Activated naive CD4-positive, alpha-beta T cell treated with anti-CD3 and anti-CD28 coated beads, Interleukin-2, amount 50 U/mL, for 24 hours (primary cell): ENCODE measurements at regions not wholly inside any gene's neighbourhood (a gene's known extent, or its start where the extent isn't known, plus 50 kb on each side); places are given as distances from the start of the nearest gene placed in this dataset.
"Not testable (repeated sequence)": the region's sequence is repeated elsewhere in the genome, so short reads cannot be mapped to it uniquely, and the experiment has no call there.

Experiments used
- H3K27ac Mint-ChIP-seq: one replicate; pipeline ENCODE4 v1.8.0; 2021; ENCODE audit warnings: mild to moderate bottlenecking, mixed read lengths
- H3K27me3 Mint-ChIP-seq: one replicate; pipeline ENCODE4 v1.8.0; 2021; ENCODE audit warnings: mixed read lengths
- H3K36me3 Mint-ChIP-seq: one replicate; pipeline ENCODE4 v1.8.0; 2021; ENCODE audit warnings: mixed read lengths
- H3K4me1 Mint-ChIP-seq: one replicate; pipeline ENCODE4 v1.8.0; 2021; ENCODE audit warnings: mixed read lengths
- H3K4me3 Mint-ChIP-seq: one replicate; pipeline ENCODE4 v1.8.0; 2021; ENCODE audit warnings: mild to moderate bottlenecking, mixed read lengths
- H3K9me3 Mint-ChIP-seq: one replicate; pipeline ENCODE4 v1.8.0; 2021; ENCODE audit warnings: mixed read lengths

- Mint-ChIP-seq H3K4me1 (no peaks in the 10 kb centered on the region), H3K4me3 (no peak overlapping the region), H3K9me3 (peaks cover 6% of the 10 kb centered on the region), H3K27me3 (no peaks in the 10 kb centered on the region), H3K27ac (no peak overlapping the region), H3K36me3 (no peaks in the 10 kb centered on the region)
These were observed 151.0 kb upstream of the CDH11 start for GRCh38 chr16:65272699-65273414.

DNA sequence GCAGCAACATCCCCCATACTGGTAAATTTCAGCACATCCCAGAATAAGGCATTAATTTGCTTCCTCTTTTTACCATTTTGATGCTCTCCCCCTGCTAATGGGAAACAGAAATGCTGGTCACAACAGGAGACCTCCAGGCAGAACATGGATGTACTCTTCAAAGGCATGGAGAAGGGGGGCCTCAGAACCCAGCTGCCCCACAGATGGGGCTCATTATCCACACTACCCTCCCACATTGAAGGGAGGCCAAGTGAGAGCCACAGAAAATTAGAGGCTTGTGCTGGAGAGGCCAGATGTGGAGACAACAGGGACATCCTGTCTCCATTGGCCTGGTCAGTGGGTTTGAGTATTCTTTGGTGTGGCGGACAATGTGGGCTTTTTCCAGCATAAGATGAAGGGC, 150.1 kb upstream of the CDH11 start:
- no peaks in the 10 kb centered on the region for H3K27me3 Mint-ChIP-seq
- H3K27ac Mint-ChIP-seq, result no peak overlapping the region
- H3K4me3 Mint-ChIP-seq, result no peak overlapping the region
- no peaks in the 10 kb centered on the region for H3K36me3 Mint-ChIP-seq
- no peaks in the 10 kb centered on the region for H3K4me1 Mint-ChIP-seq
- peaks cover 10% of the 10 kb centered on the region for H3K9me3 Mint-ChIP-seq

GRCh38 chr16:65268331-65268730, 146.5 kb upstream of the CDH11 start:
- Mint-ChIP-seq H3K27ac (no peak overlapping the region), H3K27me3 (no peaks in the 10 kb centered on the region), H3K4me3 (no peak overlapping the region), H3K36me3 (no peaks in the 10 kb centered on the region), H3K4me1 (no peaks in the 10 kb centered on the region), H3K9me3 (peaks cover 22% of the 10 kb centered on the region)

DNA sequence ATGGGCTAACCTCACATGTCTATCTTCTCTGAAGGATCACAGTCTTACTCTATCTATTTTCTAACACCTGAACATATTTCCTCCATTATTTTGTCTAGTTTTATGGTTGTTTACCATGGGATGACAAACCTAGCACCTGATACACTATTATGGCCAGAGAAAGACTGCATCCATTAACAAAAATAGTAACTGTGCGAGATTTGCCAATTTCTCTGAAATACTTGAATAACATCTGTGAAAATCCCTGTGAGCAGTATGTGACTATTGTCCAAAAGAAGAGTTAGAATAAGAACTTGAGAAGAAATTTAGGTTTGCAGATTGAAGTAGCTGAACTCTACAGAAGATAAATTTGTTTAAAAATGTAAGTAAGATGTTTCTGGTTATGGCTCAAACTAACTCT, 142.0 kb upstream of the CDH11 start:
- Mint-ChIP-seq H3K4me1 (no peaks in the 10 kb centered on the region), H3K36me3 (no peaks in the 10 kb centered on the region), H3K27ac (no peak overlapping the region), H3K27me3 (no peaks in the 10 kb centered on the region), H3K4me3 (no peak overlapping the region), H3K9me3 (peaks cover 21% of the 10 kb centered on the region)

- Mint-ChIP-seq H3K4me1 (no peaks in the 10 kb centered on the region), H3K4me3 (no peak overlapping the region), H3K36me3 (no peaks in the 10 kb centered on the region)
These were observed 138.9 kb upstream of the CDH11 start for GRCh38 chr16:65260746-65261145.

GRCh38 chr16:65254144-65254543, 132.3 kb upstream of the CDH11 start:
- Mint-ChIP-seq H3K27me3 (no peaks in the 10 kb centered on the region), H3K4me3 (no peak overlapping the region), H3K4me1 (no peaks in the 10 kb centered on the region), H3K27ac (no peak overlapping the region), H3K9me3 (no peaks in the 10 kb centered on the region), H3K36me3 (no peaks in the 10 kb centered on the region)

More at GRCh38 chr16:65260746-65261145, 138.9 kb upstream of the CDH11 start:
- no peaks in the 10 kb centered on the region for H3K27me3 Mint-ChIP-seq
- H3K9me3 Mint-ChIP-seq, result peaks cover 9% of the 10 kb centered on the region
- no peak overlapping the region for H3K27ac Mint-ChIP-seq

DNA sequence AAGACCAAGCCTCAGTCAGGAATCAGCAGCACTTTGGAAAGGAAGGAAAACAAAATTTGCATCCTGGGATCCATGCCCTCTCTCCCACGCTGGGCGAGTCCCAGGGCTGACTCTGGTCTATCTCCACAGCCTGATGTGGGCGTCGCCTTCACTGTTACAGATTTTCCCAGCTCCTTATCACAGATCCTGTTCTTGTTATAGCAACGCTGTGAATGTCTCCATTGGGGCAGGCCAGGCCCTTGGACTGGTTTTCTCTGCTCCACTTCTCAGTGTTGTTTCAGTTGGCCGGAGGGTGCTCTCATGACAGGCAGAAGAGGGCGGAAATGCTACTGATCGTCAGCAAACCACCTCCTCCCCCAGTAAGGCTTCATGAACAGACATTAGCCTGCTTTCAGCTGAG, 127.9 kb upstream of the CDH11 start:
- Mint-ChIP-seq H3K27me3 (no peaks in the 10 kb centered on the region), H3K9me3 (no peaks in the 10 kb centered on the region)

GRCh38 chr16:65244787-65245186, 122.9 kb upstream of the CDH11 start:
- Mint-ChIP-seq H3K36me3 (no peaks in the 10 kb centered on the region), H3K4me1 (no peaks in the 10 kb centered on the region), H3K27me3 (no peaks in the 10 kb centered on the region), H3K9me3 (no peaks in the 10 kb centered on the region), H3K4me3 (no peak overlapping the region), H3K27ac (no peak overlapping the region)

More for the DNA sequence above, 127.9 kb upstream of the CDH11 start:
- Mint-ChIP-seq H3K4me1 (no peaks in the 10 kb centered on the region), H3K27ac (no peak overlapping the region), H3K4me3 (no peak overlapping the region), H3K36me3 (no peaks in the 10 kb centered on the region)

DNA sequence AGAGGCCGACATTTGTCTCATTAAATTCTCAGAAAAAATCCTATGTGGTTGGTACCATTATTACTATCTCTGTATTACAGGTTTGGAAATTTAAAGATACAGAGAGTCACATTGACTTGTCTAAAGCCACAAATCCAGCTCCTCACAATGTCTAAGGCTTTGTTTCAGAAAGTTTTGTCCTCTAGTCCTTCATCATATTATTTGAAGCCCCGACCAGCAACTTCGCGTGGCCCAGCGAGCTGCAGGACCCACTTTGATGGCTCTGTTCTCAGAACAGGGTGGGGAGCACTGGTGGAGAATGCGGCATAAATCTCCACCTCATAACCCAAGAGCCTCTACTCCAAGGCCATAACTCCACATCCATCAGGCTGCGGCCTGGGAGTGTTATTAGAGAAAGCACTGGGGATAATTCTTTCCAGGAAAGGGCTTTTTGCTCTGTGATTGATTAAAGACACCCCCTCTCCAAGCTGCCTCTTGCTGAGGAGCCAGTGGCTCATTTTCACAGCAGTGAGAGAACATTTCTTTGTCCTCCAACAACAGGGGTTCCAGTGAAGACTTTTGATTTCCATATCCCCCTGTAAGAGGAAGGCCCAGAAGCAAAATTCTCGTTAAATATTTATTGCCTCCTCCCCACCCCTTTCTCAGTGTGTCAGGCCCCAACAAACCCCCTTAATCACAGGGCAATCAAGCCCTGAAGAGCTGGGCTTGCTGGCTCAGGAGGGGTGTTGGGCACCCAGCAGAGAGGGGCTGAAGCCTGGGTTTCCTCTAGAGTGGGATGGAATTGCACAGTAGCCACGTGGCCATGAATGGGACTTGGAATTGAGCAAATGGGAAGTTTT, 113.7 kb upstream of the CDH11 start:
- Mint-ChIP-seq H3K4me1 (no peaks in the 10 kb centered on the region), H3K4me3 (no peak overlapping the region), H3K27ac (no peak overlapping the region), H3K27me3 (no peaks in the 10 kb centered on the region), H3K36me3 (no peaks in the 10 kb centered on the region), H3K9me3 (peaks cover 8% of the 10 kb centered on the region)

GRCh38 chr16:65234721-65235320, 113.0 kb upstream of the CDH11 start:
- H3K27me3 Mint-ChIP-seq, H3K4me3 Mint-ChIP-seq, H3K4me1 Mint-ChIP-seq, H3K36me3 Mint-ChIP-seq, H3K9me3 Mint-ChIP-seq, H3K27ac Mint-ChIP-seq: not testable (repeated sequence)

DNA sequence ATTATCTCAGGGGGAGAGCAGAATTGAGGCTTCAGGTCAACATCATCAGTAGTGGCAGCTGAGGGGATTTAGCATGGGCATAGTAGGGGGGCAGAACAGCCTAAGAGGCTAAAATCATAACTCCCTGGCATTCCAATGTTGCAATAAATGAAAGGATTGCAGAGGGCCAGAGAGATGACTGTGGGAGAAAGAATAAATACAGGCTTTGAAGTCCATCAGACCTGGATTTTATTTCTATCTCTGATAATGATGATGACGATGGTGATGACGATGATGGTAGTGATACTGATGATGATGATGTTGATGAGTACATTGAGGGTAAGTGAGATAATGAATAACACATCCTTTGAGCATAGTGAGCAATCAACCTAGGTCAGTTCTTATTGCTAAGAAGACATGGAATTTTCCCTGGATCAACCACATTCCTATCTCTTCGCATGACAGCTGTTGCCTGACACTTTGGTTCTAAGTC, 107.4 kb upstream of the CDH11 start:
- H3K9me3 Mint-ChIP-seq, result peaks cover 11% of the 10 kb centered on the region
- no peak overlapping the region for H3K4me3 Mint-ChIP-seq
- H3K27me3 Mint-ChIP-seq, result no peaks in the 10 kb centered on the region
- H3K36me3 Mint-ChIP-seq, result no peaks in the 10 kb centered on the region
- H3K27ac Mint-ChIP-seq, result no peak overlapping the region
- no peaks in the 10 kb centered on the region for H3K4me1 Mint-ChIP-seq

DNA sequence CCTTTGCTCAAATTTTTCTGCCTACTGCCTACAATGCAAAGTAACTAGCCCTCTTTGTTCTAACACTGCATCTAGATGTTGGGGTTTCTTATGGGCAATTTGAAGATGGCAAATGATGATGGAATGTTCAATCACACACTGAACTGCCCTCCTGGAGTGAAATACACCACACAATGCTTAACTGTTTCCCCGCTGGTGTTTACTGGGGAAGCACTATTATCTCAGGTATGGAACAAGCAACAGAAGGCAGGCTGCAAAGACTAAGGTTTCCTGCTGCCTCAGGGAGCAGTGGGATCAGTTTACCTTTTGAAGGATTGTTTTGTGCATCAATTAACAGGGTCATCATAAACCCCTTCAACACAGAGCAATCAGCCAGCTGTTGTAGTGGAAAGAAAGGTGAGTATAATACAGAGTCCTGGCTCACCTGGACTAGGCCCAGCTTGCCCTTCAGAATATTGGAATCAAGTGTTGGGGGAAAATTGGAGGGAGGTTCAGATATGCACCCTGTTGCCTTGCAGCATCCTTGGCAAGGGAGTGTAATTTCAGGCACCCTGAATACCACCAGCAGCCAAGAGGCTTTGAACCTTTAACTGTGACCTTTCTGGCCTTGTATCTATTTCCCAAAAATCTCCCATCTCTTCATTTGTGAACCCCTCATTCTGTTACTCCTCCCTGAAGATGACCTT, 105.4 kb upstream of the CDH11 start:
- H3K27me3 Mint-ChIP-seq, result no peaks in the 10 kb centered on the region
- no peaks in the 10 kb centered on the region for H3K36me3 Mint-ChIP-seq
- H3K4me1 Mint-ChIP-seq, result no peaks in the 10 kb centered on the region
- H3K27ac Mint-ChIP-seq, result no peak overlapping the region
- no peak overlapping the region for H3K4me3 Mint-ChIP-seq
- peaks cover 6% of the 10 kb centered on the region for H3K9me3 Mint-ChIP-seq

DNA sequence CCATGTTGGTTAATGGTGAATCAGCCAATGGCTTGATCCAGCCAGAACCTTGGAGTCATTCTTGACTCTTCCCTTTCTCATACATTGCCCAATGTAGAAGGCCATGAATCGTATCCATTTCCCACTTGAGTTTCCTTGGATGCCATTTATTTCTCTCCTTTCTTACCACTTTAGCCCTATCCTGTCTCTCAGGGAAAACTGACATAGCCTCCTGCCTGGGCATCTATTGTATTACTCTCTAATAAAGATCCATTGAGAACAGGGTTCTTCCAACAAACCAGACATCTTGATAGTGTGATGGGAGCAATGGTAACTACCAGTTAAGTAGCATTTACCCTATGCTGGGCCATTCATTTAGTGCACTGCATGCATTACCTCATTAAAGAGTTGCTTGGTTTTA, 104.2 kb upstream of the CDH11 start:
- no peaks in the 10 kb centered on the region for H3K27me3 Mint-ChIP-seq
- peaks cover 6% of the 10 kb centered on the region for H3K9me3 Mint-ChIP-seq
- no peak overlapping the region for H3K4me3 Mint-ChIP-seq
- no peaks in the 10 kb centered on the region for H3K4me1 Mint-ChIP-seq
- H3K27ac Mint-ChIP-seq, result no peak overlapping the region
- H3K36me3 Mint-ChIP-seq, result no peaks in the 10 kb centered on the region

DNA sequence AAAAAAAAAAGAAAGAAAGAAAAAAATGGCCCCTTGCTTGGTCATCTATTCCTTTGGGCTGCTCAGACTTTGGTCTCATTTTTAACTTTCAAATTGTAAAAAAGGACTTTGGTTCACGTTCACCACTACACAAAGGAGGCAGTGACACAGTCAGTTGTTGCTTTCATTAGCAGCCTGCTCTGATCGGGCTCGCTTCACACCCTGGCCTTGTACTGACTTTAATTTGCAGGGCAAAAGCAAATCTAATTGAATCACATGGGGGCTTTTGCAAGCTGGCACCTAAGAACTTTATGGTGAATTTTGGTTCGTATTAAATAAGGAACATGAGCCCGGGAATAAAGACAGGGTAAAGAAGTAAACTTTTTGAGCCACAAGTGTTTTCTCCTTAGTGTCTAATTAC, 103.6 kb upstream of the CDH11 start:
- no peak overlapping the region for H3K27ac Mint-ChIP-seq
- no peaks in the 10 kb centered on the region for H3K4me1 Mint-ChIP-seq
- no peaks in the 10 kb centered on the region for H3K36me3 Mint-ChIP-seq
- H3K9me3 Mint-ChIP-seq, result peaks cover 6% of the 10 kb centered on the region
- H3K27me3 Mint-ChIP-seq, result no peaks in the 10 kb centered on the region
- no peak overlapping the region for H3K4me3 Mint-ChIP-seq

DNA sequence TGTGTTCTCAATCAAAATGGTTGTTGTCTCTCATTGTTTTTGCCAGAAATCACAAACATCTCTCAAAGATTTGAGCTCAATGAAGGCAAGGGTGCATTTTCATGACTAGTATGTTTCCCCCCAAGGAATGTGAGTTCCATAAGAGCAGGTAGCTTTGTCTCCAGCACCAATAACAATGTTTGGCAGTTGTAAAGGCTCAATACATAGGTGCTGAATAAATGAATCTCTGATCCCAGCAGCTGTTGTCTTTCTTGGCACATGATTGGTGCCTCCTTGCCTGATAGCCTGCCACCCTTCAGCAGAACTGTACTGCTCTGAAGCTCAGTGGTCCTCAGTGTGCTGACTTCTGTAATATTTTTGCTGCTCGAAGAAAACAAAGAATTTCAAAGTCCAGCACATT, 103.1 kb upstream of the CDH11 start:
- Mint-ChIP-seq H3K9me3 (peaks cover 6% of the 10 kb centered on the region), H3K27ac (no peak overlapping the region), H3K4me3 (no peak overlapping the region), H3K36me3 (no peaks in the 10 kb centered on the region), H3K4me1 (no peaks in the 10 kb centered on the region), H3K27me3 (no peaks in the 10 kb centered on the region)
